HG03135 (cell line): ENCODE measurements at regions not wholly inside any gene's neighbourhood (a gene's known extent, or its start where the extent isn't known, plus 50 kb on each side); places are given as distances from the start of the nearest gene placed in this dataset.
"Not testable (repeated sequence)": the region's sequence is repeated elsewhere in the genome, so short reads cannot be mapped to it uniquely, and the experiment has no call there.

Source experiments
- ATAC-seq: cut with Tn5 transposase; IDR thresholded peaks from one replicate; pipeline ENCODE4 v1.9.1; 2021; ENCODE audit warnings: mild to moderate bottlenecking, moderate library complexity; ENCODE audit not compliant: unreplicated experiment

- no peak for ATAC-seq
Observed at GRCh38 chr4:12956026-12956425, 528.1 kb downstream of the RAB28 start.

GRCh38 chr4:12949719-12950490 is 534.2 kb downstream of the RAB28 start:
- ATAC-seq: no peak

- ATAC-seq: no peak
Observed at GRCh38 chr4:12943069-12943468, 541.1 kb downstream of the RAB28 start.

- no peak for ATAC-seq
Observed at GRCh38 chr4:12933760-12934221, 550.3 kb downstream of the RAB28 start.

- ATAC-seq: no peak
Observed at GRCh38 chr4:12932203-12932788, 551.8 kb downstream of the RAB28 start.

GRCh38 chr4:12929784-12930183 is 554.4 kb downstream of the RAB28 start:
- no peak for ATAC-seq

- ATAC-seq: no peak
Observed at GRCh38 chr4:12928751-12929150, 555.4 kb downstream of the RAB28 start.

- ATAC-seq: no peak
Observed at GRCh38 chr4:12926189-12927066, 557.7 kb downstream of the RAB28 start.

- no peak for ATAC-seq
Observed at GRCh38 chr4:12924728-12925320, 559.3 kb downstream of the RAB28 start.

- no peak for ATAC-seq
Observed at GRCh38 chr4:12924253-12924652, 559.9 kb downstream of the RAB28 start.

GRCh38 chr4:12912896-12913418 is 571.2 kb downstream of the RAB28 start:
- no peak for ATAC-seq

- no peak for ATAC-seq
Observed at GRCh38 chr4:12911750-12912358, 572.3 kb downstream of the RAB28 start.

- not testable (repeated sequence) for ATAC-seq
Observed at GRCh38 chr4:12903640-12904039, 580.5 kb downstream of the RAB28 start.

GRCh38 chr4:12902735-12903134 is 581.4 kb downstream of the RAB28 start:
- no peak for ATAC-seq

GRCh38 chr4:12897954-12898353 is 586.2 kb downstream of the RAB28 start:
- ATAC-seq: no peak

- no peak for ATAC-seq
Observed at GRCh38 chr4:12894062-12894461, 590.1 kb downstream of the RAB28 start.

- no peak for ATAC-seq
Observed at GRCh38 chr4:12889054-12889453, 595.1 kb downstream of the RAB28 start.

GRCh38 chr4:12884846-12885796 is 599.0 kb downstream of the RAB28 start:
- ATAC-seq: no peak

- ATAC-seq: no peak
Observed at GRCh38 chr4:12881945-12882584, 602.1 kb downstream of the RAB28 start.
